ENCODE measurements at regions not wholly inside any gene's neighbourhood (a gene's known extent, or its start where the extent isn't known, plus 50 kb on each side); places are given as distances from the start of the nearest gene placed in this dataset.
"Not testable (repeated sequence)": the region's sequence is repeated elsewhere in the genome, so short reads cannot be mapped to it uniquely, and the experiment has no call there.

DNA sequence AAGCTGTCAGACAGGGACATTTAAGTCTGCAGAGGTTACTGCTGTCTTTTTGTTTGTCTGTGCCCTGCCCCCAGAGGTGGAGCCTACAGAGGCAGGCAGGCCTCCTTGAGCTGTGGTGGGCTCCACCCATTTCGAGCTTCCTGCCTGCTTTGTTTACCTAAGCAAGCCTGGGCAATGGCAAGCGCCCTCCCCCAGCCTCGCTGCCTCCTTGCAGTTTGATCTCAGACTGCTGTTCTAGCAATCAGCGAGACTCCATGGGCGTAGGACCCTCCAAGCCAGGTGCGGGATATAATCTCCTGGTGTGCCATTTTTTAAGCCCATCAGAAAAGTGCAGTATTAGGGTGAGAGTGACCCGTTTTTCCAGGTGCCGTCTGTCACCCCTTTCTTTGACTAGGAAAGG, 53.6 kb upstream of the EDA2R start:
- not testable (repeated sequence) for H3K27ac ChIP-seq (ENCODE audit: low read depth, low read length); H3K36me3 ChIP-seq (ENCODE audit: control insufficient read depth, insufficient read depth, low read length); H3K9ac ChIP-seq (ENCODE audit: low read length); H3K4me1 ChIP-seq (ENCODE audit: control insufficient read depth, insufficient read depth, low read length); H3K27me3 ChIP-seq (ENCODE audit: control insufficient read depth, insufficient read depth, low read length); H3K4me3 ChIP-seq (ENCODE audit: low read depth, low read length)
- H3K9me3 ChIP-seq (ENCODE audit: control insufficient read depth, insufficient read depth, low read depth, low read length): peaks cover 17% of the 10 kb centered on the region

Data from HUES6 (cell line).